ENCODE measurements at regions not wholly inside any gene's neighbourhood (a gene's known extent, or its start where the extent isn't known, plus 50 kb on each side); places are given as distances from the start of the nearest gene placed in this dataset.

DNA sequence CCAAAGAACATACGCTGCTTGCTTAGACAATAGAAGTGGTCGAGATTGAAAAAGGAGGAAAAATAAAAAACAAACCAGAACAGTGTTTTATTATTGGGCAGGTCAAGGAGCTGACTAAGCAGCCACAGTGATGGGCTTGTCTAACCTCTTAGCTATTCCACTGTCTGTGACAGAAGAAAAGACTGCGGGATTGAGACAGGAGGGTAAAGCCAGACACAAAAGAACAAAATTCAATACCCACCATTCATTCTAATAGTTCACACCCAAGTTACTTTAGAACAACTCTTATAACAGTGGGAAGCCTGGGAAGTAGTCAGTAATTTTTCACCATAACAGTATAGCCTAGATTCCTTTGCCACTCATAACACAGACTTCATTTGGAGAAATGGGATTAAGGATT lies 435.4 kb downstream of the MFSD1 start:
- peaks cover 10% of the 10 kb centered on the region for H3K27me3 Mint-ChIP-seq (ENCODE audit: insufficient read depth)
- no peak overlapping the region for H3K4me3 Mint-ChIP-seq
- peaks cover 5% of the 10 kb centered on the region; the same call in 1 of the 2 replicates for H3K4me1 Mint-ChIP-seq (ENCODE audit: low read depth)
- no peaks in the 10 kb centered on the region for H3K9me3 Mint-ChIP-seq
- no peak for DNase-seq
- no peak for TF ChIP-seq CTCF (IDR thresholded peaks at IDR 0.05)
- no peaks in the 10 kb centered on the region for H3K36me3 Mint-ChIP-seq (ENCODE audit: low read depth)
- no peak overlapping the region for H3K27ac Mint-ChIP-seq

DNA sequence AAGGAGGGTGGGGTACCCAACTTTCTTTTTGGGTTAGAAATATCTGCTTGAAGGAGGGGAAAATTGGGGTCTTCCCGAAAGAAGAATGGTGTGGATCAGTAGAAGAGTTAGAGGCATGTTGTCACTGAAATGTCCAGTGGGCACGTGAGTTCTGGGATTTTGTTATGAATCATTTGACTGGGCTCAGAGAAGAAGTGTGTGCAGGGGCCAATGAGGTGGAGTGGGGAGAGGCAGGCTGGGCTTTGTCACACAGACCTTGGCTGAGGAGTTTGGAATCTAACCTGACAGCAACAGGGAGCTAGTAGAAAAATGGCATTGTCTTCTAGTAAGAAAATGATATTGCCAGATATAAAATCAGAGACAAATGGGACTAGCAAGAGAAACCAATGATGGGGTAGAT lies 436.8 kb downstream of the MFSD1 start:
- TF ChIP-seq CTCF (IDR thresholded peaks at IDR 0.05): no peak
- Mint-ChIP-seq H3K36me3 (ENCODE audit: low read depth) (no peaks in the 10 kb centered on the region), H3K27me3 (ENCODE audit: insufficient read depth) (peaks cover 4% of the 10 kb centered on the region; the same call in 1 of the 2 replicates)

DNA sequence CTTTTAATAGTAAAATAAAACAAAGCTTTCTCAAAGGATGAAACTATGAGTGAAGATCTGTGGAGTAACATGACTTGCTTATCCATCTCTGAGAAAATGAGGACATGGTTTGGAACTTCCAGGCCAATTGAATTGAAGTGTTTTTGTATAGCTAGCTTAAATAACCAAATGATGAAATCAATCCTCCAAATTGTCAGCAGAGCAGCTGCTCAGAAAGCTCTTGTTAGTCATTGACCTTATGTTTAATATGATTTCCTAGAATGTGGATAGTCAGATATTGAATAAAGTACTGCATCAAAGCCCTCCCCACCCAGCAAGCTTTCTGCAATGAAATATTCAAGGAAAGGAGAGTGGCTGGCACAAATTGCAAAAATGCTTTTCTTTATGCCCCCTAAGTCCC lies 437.2 kb downstream of the MFSD1 start:
- Mint-ChIP-seq H3K36me3 (ENCODE audit: low read depth) (no peaks in the 10 kb centered on the region), H3K9me3 (no peaks in the 10 kb centered on the region), H3K4me1 (ENCODE audit: low read depth) (peaks cover 5% of the 10 kb centered on the region; the same call in 1 of the 2 replicates), H3K27ac (no peak overlapping the region), H3K4me3 (no peak overlapping the region), H3K27me3 (ENCODE audit: insufficient read depth) (peaks cover 4% of the 10 kb centered on the region; the same call in 1 of the 2 replicates)
- no peak for DNase-seq
- TF ChIP-seq CTCF (IDR thresholded peaks at IDR 0.05): no peak

More for the DNA sequence above, 436.8 kb downstream of the MFSD1 start:
- Mint-ChIP-seq H3K9me3 (no peaks in the 10 kb centered on the region), H3K4me3 (no peak overlapping the region), H3K27ac (no peak overlapping the region), H3K4me1 (ENCODE audit: low read depth) (peaks cover 5% of the 10 kb centered on the region; the same call in 1 of the 2 replicates)
- DNase-seq: no peak

DNA sequence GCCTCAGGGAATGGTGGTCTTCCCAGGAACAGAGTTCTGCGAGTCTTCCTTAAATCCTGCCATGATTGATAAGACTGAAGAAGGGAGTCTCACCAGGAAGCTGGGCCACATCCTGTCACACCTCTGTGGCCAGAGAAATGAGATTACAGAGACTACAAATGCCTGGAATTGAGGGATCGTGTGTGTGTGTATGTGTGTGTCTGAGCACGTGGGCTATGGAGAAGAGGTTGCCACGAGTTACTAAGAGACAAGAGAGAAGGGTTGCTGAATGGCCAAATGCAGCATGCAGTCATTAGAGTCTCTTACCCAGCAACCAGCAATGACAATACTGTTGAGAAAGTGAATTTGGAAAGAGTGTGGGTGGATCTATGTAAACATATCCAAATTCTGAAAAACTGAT lies 443.1 kb downstream of the MFSD1 start:
- DNase-seq: no peak
- H3K4me3 Mint-ChIP-seq: no peak overlapping the region
- H3K36me3 Mint-ChIP-seq (ENCODE audit: low read depth): no peaks in the 10 kb centered on the region
- no peak for TF ChIP-seq CTCF (IDR thresholded peaks at IDR 0.05)
- H3K4me1 Mint-ChIP-seq (ENCODE audit: low read depth): no peaks in the 10 kb centered on the region
- H3K9me3 Mint-ChIP-seq: no peaks in the 10 kb centered on the region
- no peak overlapping the region for H3K27ac Mint-ChIP-seq
- H3K27me3 Mint-ChIP-seq (ENCODE audit: insufficient read depth): peaks cover 11% of the 10 kb centered on the region; the same call in 1 of the 2 replicates

GRCh38 chr3:159245871-159246270 lies 444.0 kb downstream of the MFSD1 start:
- no peak for DNase-seq

More at GRCh38 chr3:159245871-159246270, 444.0 kb downstream of the MFSD1 start:
- H3K27ac Mint-ChIP-seq: no peak overlapping the region
- no peaks in the 10 kb centered on the region for H3K9me3 Mint-ChIP-seq
- H3K36me3 Mint-ChIP-seq (ENCODE audit: low read depth): no peaks in the 10 kb centered on the region
- H3K27me3 Mint-ChIP-seq (ENCODE audit: insufficient read depth): peaks cover 14% of the 10 kb centered on the region; the same call in 1 of the 2 replicates
- no peak for TF ChIP-seq CTCF (IDR thresholded peaks at IDR 0.05)
- peaks cover 3% of the 10 kb centered on the region; the same call in 1 of the 2 replicates for H3K4me1 Mint-ChIP-seq (ENCODE audit: low read depth)
- no peak overlapping the region for H3K4me3 Mint-ChIP-seq

All from HFFc6 (cell line).